Tibial nerve (tissue), 4 donors: ENCODE measurements at regions not wholly inside any gene's neighbourhood (a gene's known extent, or its start where the extent isn't known, plus 50 kb on each side); places are given as distances from the start of the nearest gene placed in this dataset.

Source experiments
- DNase-seq, 2 donors: peaks; one replicate each; pipeline ENCODE4 v3.0.0-alpha.2; 2019; ENCODE audit warnings: low spot score in 2 of 2
- H3K27ac ChIP-seq, 4 donors: fragments of 200-600 bp; sonication (generic) in 3 of 4; one replicate each; pipeline ENCODE4 v1.5.1; 2017 to 2019; ENCODE audit warnings: mild to moderate bottlenecking in 1 of 4
- H3K27me3 ChIP-seq, 2 donors: fragments of 200-600 bp; sonication (generic) in 1 of 2; one replicate each; pipeline versions ENCODE4 v1.5.1 to v1.6.0; 2017 to 2019
- H3K36me3 ChIP-seq, 3 donors: fragments of 200-600 bp; sonication (generic); one replicate each; pipeline ENCODE4 v1.5.1; 2018 to 2019
- H3K4me1 ChIP-seq, 4 donors: fragments of 200-600 bp; sonication (generic) in 3 of 4; one replicate each; pipeline ENCODE4 v1.5.1; 2017 to 2019
- H3K4me3 ChIP-seq, 4 donors: fragments of 200-600 bp; sonication (generic) in 3 of 4; one replicate each; pipeline ENCODE4 v1.5.1; 2017 to 2019; ENCODE audit warnings: mild to moderate bottlenecking in 1 of 4, moderate library complexity in 1 of 4
- H3K9me3 ChIP-seq, 4 donors: fragments of 200-600 bp; sonication (generic) in 3 of 4; one replicate each; pipeline ENCODE4 v1.5.1; 2017 to 2019
- EP300 ChIP-seq, 2 donors: sonication (generic); formaldehyde crosslinking; IDR thresholded peaks; one replicate each; pipeline ENCODE4 v1.6.1; 2017; ENCODE audit warnings: antibody characterized with exemption in 2 of 2, mild to moderate bottlenecking in 1 of 2
- POLR2A ChIP-seq, 2 donors: fragments of 450-650 bp; IDR thresholded peaks; one replicate each; pipeline ENCODE4 v1.6.1; 2017; ENCODE audit warnings: antibody characterized with exemption in 2 of 2, mild to moderate bottlenecking in 2 of 2, moderate library complexity in 2 of 2
- WGBS, 2 donors: methylation state at CpG; one replicate each; pipeline ENCODE4 v1.1.5; 2018; 5-methylcytosine and 5-hydroxymethylcytosine counted together
- TF ChIP-seq, protein P1 (sequence below), 5 experiments: fragments of 200-600 bp in 3 of 5; fragments of 450-650 bp in 2 of 5; sonication (generic) in 3 of 5; IDR thresholded peaks; one replicate each; pipeline ENCODE4 v1.5.1; 2016 to 2019; ENCODE audit warnings: antibody characterized with exemption in 5 of 5, mild to moderate bottlenecking in 3 of 5, moderate library complexity in 2 of 5

DNA sequence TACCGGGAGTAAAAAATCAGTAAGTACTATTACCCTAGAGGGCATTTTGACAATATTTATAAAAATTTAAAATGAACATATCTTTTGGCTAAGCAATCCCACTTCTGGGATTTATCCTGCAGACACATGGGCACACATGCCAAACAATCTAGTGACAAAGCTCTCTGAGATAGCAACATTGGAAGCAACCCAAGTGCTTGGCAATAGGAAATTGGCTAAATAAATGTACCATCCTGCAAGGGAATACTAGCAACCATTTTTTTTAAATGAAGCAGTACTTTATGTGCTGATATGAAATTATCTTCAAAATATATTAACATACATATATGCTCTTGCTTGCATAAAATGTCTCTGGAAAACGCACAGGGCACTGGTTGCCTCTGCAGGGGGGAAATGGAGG lies 133.8 kb downstream of the SNX5 start:
- H3K27ac ChIP-seq = no peak overlapping the region
- H3K4me1 ChIP-seq = peaks cover 0 to 26% (median 9%) of the 10 kb centered on the region in 4 donors
- no peak for DNase-seq
- no peaks in the 10 kb centered on the region for H3K36me3 ChIP-seq
- H3K4me3 ChIP-seq = no peak overlapping the region
- no peaks in the 10 kb centered on the region for H3K27me3 ChIP-seq
- 82 to 83% methylated on average over 2 of the region's 2 CpGs for WGBS, 2 donors
- TF ChIP-seq POLR2A (IDR thresholded peaks at IDR 0.05) = no peak
- TF ChIP-seq, protein P1, sequence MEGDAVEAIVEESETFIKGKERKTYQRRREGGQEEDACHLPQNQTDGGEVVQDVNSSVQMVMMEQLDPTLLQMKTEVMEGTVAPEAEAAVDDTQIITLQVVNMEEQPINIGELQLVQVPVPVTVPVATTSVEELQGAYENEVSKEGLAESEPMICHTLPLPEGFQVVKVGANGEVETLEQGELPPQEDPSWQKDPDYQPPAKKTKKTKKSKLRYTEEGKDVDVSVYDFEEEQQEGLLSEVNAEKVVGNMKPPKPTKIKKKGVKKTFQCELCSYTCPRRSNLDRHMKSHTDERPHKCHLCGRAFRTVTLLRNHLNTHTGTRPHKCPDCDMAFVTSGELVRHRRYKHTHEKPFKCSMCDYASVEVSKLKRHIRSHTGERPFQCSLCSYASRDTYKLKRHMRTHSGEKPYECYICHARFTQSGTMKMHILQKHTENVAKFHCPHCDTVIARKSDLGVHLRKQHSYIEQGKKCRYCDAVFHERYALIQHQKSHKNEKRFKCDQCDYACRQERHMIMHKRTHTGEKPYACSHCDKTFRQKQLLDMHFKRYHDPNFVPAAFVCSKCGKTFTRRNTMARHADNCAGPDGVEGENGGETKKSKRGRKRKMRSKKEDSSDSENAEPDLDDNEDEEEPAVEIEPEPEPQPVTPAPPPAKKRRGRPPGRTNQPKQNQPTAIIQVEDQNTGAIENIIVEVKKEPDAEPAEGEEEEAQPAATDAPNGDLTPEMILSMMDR (IDR thresholded peaks at IDR 0.05) = no peak
- no peak for TF ChIP-seq EP300 (IDR thresholded peaks at IDR 0.05)
- no peaks in the 10 kb centered on the region for H3K9me3 ChIP-seq

DNA sequence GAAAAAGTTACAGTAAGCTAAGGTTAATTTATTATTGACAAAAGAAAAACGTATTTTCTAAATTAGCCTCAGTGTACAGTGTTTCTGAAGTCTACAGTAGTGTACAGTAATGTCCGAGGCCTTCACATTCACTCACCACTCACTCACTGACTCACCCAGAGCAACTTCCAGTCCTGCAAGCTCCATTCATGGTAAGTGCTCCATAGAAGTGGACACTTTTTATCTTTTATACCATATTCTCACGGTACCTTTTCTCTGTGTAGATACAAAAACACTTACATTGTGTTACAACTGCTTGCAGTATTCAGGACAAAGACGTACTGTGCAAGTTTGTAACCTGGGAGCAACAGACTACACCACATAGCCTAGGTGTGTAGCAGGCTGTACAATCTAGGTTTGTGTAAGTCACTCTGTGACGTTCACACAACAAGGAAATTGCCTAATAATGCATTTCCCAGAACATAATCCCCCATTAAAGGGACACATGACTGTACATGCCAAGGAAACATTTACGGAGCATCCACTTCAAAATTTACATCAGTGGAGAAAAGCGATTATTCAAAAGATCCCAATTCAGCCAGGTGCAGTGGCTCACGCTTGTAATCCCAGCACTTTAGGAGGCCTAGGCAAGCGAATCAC lies 133.4 kb downstream of the BANF2 start:
- no peaks in the 10 kb centered on the region for H3K27me3 ChIP-seq
- no peaks in the 10 kb centered on the region for H3K9me3 ChIP-seq
- TF ChIP-seq, protein P1 (IDR thresholded peaks at IDR 0.05) = no peak
- TF ChIP-seq POLR2A (IDR thresholded peaks at IDR 0.05) (no peak), EP300 (IDR thresholded peaks at IDR 0.05) (no peak)
- H3K36me3 ChIP-seq = no peaks in the 10 kb centered on the region
- no peak overlapping the region for H3K27ac ChIP-seq
- H3K4me3 ChIP-seq = no peak overlapping the region
- WGBS, 2 donors = 74 to 81% methylated on average over 9 of the region's 9 CpGs
- H3K4me1 ChIP-seq = peaks cover 0 to 26% (median 9%) of the 10 kb centered on the region in 4 donors
- no peak for DNase-seq

DNA sequence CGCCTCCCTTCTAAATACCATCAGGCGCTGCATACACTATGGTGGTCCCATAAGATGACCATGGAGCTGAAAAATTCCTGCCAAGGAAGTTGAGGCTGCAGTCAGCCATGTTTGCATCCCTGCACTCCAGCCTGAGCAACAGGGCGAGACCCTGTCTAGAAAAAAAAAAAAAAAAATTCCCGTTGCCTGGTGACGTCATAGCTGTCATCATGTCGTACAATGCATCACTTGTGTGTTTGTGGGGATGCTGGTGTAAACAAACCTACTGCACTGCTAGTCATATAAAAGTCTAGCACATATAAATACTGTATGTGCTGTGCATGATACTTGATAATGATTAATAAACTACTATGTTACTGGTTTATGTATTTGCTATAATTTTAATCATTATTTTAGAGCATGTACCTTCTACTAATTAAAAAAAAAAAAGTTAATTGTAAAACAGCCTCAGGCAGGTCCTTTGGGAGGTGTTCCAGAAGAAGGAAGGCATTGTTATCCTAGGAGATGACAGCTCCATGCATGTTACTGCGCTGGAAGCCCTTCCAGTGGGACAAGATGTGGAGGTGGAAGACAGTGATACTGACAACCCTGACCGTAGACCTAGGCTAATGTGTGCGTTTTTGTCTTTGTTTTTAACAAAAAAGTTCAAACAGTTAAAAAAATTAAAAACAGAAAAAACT lies 132.6 kb downstream of the BANF2 start:
- Histone ChIP-seq H3K4me3 (no peak overlapping the region), H3K4me1 (peaks cover 0 to 26% (median 9%) of the 10 kb centered on the region in 4 donors), H3K36me3 (no peaks in the 10 kb centered on the region), H3K9me3 (no peaks in the 10 kb centered on the region), H3K27me3 (no peaks in the 10 kb centered on the region), H3K27ac (no peak overlapping the region)
- no peak for TF ChIP-seq EP300 (IDR thresholded peaks at IDR 0.05)
- TF ChIP-seq, protein P1 (IDR thresholded peaks at IDR 0.05) = no peak
- no peak for TF ChIP-seq POLR2A (IDR thresholded peaks at IDR 0.05)
- no peak for DNase-seq
- WGBS, 2 donors = 63 to 70% methylated on average over 9 of the region's 9 CpGs

DNA sequence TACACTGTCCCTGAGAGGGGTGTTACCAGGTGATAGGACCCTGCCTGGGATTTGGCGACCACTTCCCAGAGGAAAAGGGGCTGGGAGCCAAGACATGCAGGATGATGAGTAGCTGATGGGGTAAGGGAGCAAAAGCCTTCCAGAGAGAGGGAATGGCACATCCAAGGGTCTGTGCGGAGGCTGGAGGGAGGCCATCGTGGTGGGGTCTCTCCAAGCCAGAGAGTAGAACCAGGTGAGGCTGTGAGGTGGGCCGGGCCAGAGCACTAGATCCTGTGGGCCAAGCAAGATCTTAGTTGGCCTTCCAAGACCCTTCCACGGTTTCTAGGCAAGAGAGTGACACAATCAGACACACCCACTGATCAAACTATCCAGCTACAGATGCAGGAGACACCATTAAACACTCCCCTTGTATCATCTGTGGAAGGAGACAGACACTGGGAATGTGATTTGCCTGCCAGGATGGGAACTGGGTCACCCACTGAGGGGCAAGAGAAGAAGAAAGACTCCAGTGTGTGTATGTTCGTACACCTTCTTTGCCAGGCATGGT lies 128.9 kb downstream of the BANF2 start:
- Histone ChIP-seq H3K4me1 (peaks cover 0 to 3% (median 0%) of the 10 kb centered on the region in 4 donors), H3K4me3 (no peak overlapping the region), H3K27ac (no peak overlapping the region), H3K9me3 (no peaks in the 10 kb centered on the region), H3K27me3 (no peaks in the 10 kb centered on the region), H3K36me3 (no peaks in the 10 kb centered on the region)
- 84 to 96% methylated on average over 5 to 6 of the region's 6 CpGs for WGBS, 2 donors
- TF ChIP-seq, protein P1 (IDR thresholded peaks at IDR 0.05) = no peak
- no peak for TF ChIP-seq EP300 (IDR thresholded peaks at IDR 0.05)
- TF ChIP-seq POLR2A (IDR thresholded peaks at IDR 0.05) = no peak
- DNase-seq = no peak
